HG02970 (cell line): ENCODE measurements at regions not wholly inside any gene's neighbourhood (a gene's known extent, or its start where the extent isn't known, plus 50 kb on each side); places are given as distances from the start of the nearest gene placed in this dataset.

ENCODE experiments used
- ATAC-seq: cut with Tn5 transposase; IDR thresholded peaks from one replicate; pipeline ENCODE4 v1.9.1; 2021; ENCODE audit warnings: mild to moderate bottlenecking, moderate library complexity, moderate number of reproducible peaks; ENCODE audit not compliant: unreplicated experiment, low FRiP score

- no peak for ATAC-seq
These were observed 98.0 kb upstream of the RTL1 start for GRCh38 chr14:101001311-101002069.

GRCh38 chr14:101002738-101003137, 99.2 kb upstream of the RTL1 start:
- ATAC-seq = no peak

GRCh38 chr14:101004176-101004575, 100.7 kb upstream of the RTL1 start:
- no peak for ATAC-seq

- no peak for ATAC-seq
These were observed 101.4 kb upstream of the RTL1 start for GRCh38 chr14:101004954-101005353.

GRCh38 chr14:101005447-101005846, 101.9 kb upstream of the RTL1 start:
- ATAC-seq = no peak

- ATAC-seq = no peak
These were observed 102.5 kb upstream of the RTL1 start for GRCh38 chr14:101006008-101006407.

- ATAC-seq = no peak
These were observed 103.6 kb upstream of the RTL1 start for GRCh38 chr14:101007004-101007614.

GRCh38 chr14:101007765-101008164, 104.2 kb upstream of the RTL1 start:
- no peak for ATAC-seq

GRCh38 chr14:101008196-101008595, 104.7 kb upstream of the RTL1 start:
- no peak for ATAC-seq

GRCh38 chr14:101008631-101009336, 105.3 kb upstream of the RTL1 start:
- no peak for ATAC-seq

GRCh38 chr14:101009531-101009930, 106.0 kb upstream of the RTL1 start:
- ATAC-seq = no peak

GRCh38 chr14:101010293-101010692, 106.8 kb upstream of the RTL1 start:
- no peak for ATAC-seq

GRCh38 chr14:101010835-101011234, 107.3 kb upstream of the RTL1 start:
- ATAC-seq = no peak

- no peak for ATAC-seq
These were observed 113.7 kb upstream of the RTL1 start for GRCh38 chr14:101017209-101017608.

GRCh38 chr14:101017806-101018560, 114.5 kb upstream of the RTL1 start:
- ATAC-seq = no peak

GRCh38 chr14:101018561-101019290, 115.2 kb upstream of the RTL1 start:
- ATAC-seq = no peak

GRCh38 chr14:101019541-101019940, 116.0 kb upstream of the RTL1 start:
- ATAC-seq = no peak

- no peak for ATAC-seq
These were observed 116.6 kb upstream of the RTL1 start for GRCh38 chr14:101019990-101020710.

- no peak for ATAC-seq
These were observed 117.4 kb upstream of the RTL1 start for GRCh38 chr14:101020834-101021370.
